ENCODE measurements at regions not wholly inside any gene's neighbourhood (a gene's known extent, or its start where the extent isn't known, plus 50 kb on each side); places are given as distances from the start of the nearest gene placed in this dataset.
"Not testable (repeated sequence)": the region's sequence is repeated elsewhere in the genome, so short reads cannot be mapped to it uniquely, and the experiment has no call there.

DNA sequence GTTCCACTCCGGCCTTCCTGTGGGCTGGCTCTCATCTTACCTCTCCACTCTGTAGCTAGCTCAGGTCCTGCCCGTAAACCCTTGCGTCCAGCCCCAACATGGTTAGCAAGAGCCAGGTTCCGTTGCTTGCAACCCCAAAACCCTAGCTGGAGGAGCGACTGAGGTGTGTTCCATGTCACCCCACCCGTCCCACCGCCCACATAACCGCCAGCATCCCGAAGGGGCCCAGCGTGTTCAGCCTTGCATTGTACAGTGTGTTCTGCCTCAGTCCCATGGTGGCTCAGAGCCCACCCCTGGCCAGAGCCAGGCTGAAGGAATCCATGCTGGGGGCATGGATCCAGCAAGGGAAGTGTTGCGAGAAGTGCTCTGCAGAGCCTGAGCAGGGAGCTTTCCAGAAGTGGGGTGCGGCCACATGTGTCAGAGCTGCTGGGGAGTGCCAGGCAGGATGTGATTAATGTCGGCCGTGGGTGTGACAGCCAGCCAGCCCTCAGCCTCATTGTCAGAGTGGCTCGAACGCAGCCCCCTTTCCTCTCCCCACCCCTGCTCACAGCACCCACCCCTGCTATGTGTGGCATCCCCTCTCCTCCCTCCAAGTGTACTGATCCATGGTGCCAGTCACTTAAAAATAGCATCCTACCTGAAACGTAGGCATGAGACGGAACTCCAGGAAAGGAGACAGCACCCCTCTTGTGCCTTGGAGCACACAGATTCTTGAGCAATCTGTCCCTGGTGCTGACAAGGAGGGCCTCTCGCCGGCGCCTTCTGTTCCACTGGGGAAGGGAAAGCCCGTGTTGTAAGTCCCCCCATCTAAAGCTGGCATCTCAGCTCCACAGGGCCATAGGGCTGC lies 158.9 kb downstream of the OR4M2 start:
- not testable (repeated sequence) for H4K20me1 ChIP-seq (replicated peaks; ENCODE audit: control insufficient read depth, extremely low read depth, insufficient read depth, low read length)

DNA sequence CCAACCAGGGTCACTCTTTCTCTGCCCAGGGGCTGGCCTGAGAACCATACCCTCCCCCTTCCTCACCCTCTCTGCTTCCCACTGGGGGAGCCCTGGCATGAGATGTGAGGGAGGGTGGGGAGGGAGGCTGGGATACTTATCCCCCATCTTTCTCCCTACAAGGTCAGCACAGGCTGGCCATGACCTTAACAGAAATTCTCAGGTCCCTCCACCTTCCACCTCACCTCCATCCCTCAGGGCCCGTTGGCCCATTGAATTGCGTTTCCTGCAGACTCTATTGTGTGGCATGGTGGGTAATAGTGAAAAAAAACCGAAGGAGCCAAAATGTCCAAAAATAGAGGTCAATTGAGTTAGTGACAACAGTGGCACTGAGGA lies 159.5 kb downstream of the OR4M2 start:
- POLR2A ChIA-PET, result no interaction called here
- H3K9me3 ChIP-seq (replicated peaks; ENCODE audit: control insufficient read depth, insufficient read depth, low read length), result peaks cover 24% of the 10 kb centered on the region
- intact Hi-C loops (cut with micrococcal nuclease) (no loop called here), dilution Hi-C loops (cut with MboI; ENCODE audit: extremely low pct_ligation_motif_present, low sequenced_read_pairs) (no loop called here)
- DNase-seq (ENCODE audit: low read depth, low spot score), result no peak
- no peaks in the 10 kb centered on the region for H3K4me1 ChIP-seq (ENCODE audit: control insufficient read depth, extremely low read depth, insufficient read depth, low read length)
- H3K4me3 ChIP-seq (replicated peaks in 1 of 3; ENCODE audit: insufficient read depth in 1 of 3, low read depth in 1 of 3, low read length in 3 of 3), result no peak overlapping the region
- H3K36me3 ChIP-seq (ENCODE audit: control insufficient read depth in 2 of 2, extremely low read depth in 1 of 2, insufficient read depth in 2 of 2, low read length in 2 of 2), result no peaks in the 10 kb centered on the region
- CTCF ChIA-PET, result no interaction called here
- H2AFZ ChIP-seq (ENCODE audit: low read depth, low read length), result no peak overlapping the region
- no peak overlapping the region for H3K4me2 ChIP-seq (ENCODE audit: insufficient read depth, low read length)
- no peak for FAIRE-seq
- TF ChIP-seq, protein P1, sequence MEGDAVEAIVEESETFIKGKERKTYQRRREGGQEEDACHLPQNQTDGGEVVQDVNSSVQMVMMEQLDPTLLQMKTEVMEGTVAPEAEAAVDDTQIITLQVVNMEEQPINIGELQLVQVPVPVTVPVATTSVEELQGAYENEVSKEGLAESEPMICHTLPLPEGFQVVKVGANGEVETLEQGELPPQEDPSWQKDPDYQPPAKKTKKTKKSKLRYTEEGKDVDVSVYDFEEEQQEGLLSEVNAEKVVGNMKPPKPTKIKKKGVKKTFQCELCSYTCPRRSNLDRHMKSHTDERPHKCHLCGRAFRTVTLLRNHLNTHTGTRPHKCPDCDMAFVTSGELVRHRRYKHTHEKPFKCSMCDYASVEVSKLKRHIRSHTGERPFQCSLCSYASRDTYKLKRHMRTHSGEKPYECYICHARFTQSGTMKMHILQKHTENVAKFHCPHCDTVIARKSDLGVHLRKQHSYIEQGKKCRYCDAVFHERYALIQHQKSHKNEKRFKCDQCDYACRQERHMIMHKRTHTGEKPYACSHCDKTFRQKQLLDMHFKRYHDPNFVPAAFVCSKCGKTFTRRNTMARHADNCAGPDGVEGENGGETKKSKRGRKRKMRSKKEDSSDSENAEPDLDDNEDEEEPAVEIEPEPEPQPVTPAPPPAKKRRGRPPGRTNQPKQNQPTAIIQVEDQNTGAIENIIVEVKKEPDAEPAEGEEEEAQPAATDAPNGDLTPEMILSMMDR (IDR thresholded peaks at IDR 0.05; ENCODE audit: extremely low read depth in 1 of 2, insufficient read depth in 1 of 2, low read depth in 1 of 2, low read length in 2 of 2), result no peak
- TF ChIP-seq JUN (IDR thresholded peaks at IDR 0.05; ENCODE audit: borderline replicate concordance, insufficient read depth, insufficient read length, low read depth) (no peak), POLR2A (IDR thresholded peaks at IDR 0.05; ENCODE audit: low read depth, low read length) (no peak), EZH2 (IDR thresholded peaks at IDR 0.05; ENCODE audit: borderline replicate concordance, low read depth, low read length, severe bottlenecking) (no peak), MYC (IDR thresholded peaks at IDR 0.05; ENCODE audit: low read depth, low read length) (no peak), FOS (IDR thresholded peaks at IDR 0.05; ENCODE audit: borderline replicate concordance, insufficient read depth, low read length) (no peak), GATA2 (IDR thresholded peaks at IDR 0.05; ENCODE audit: insufficient read depth, insufficient read length, low read depth, low read length) (no peak)
- H3K27me3 ChIP-seq (ENCODE audit: control insufficient read depth in 2 of 2, insufficient read depth in 2 of 2, low read length in 2 of 2), result no peaks in the 10 kb centered on the region
- H3K9me1 ChIP-seq (replicated peaks; ENCODE audit: control insufficient read depth, extremely low read depth, insufficient read depth, low read length), result no peaks in the 10 kb centered on the region
- H3K27ac ChIP-seq (ENCODE audit: insufficient read depth, low read depth, low read length), result no peak overlapping the region
- no peak overlapping the region for H3K9ac ChIP-seq (replicated peaks; ENCODE audit: extremely low read depth, insufficient read depth, low read length)
- H3K79me2 ChIP-seq (ENCODE audit: control insufficient read depth, insufficient read depth, low read length), result no peaks in the 10 kb centered on the region
- H4K20me1 ChIP-seq (replicated peaks; ENCODE audit: control insufficient read depth, extremely low read depth, insufficient read depth, low read length), result no peaks in the 10 kb centered on the region
- no TSS peak for BruUV-seq (replicated peaks)

More for the DNA sequence above, 158.9 kb downstream of the OR4M2 start:
- peaks cover 25% of the 10 kb centered on the region for H3K9me3 ChIP-seq (replicated peaks; ENCODE audit: control insufficient read depth, insufficient read depth, low read length)
- BruUV-seq (replicated peaks); H3K9me1 ChIP-seq (replicated peaks; ENCODE audit: control insufficient read depth, extremely low read depth, insufficient read depth, low read length); POLR2A ChIA-PET; H3K9ac ChIP-seq (replicated peaks; ENCODE audit: extremely low read depth, insufficient read depth, low read length); FAIRE-seq; H2AFZ ChIP-seq (ENCODE audit: low read depth, low read length); H3K27me3 ChIP-seq (ENCODE audit: control insufficient read depth in 2 of 2, insufficient read depth in 2 of 2, low read length in 2 of 2); H3K4me1 ChIP-seq (ENCODE audit: control insufficient read depth, extremely low read depth, insufficient read depth, low read length); H3K4me2 ChIP-seq (ENCODE audit: insufficient read depth, low read length); CTCF ChIA-PET; H3K27ac ChIP-seq (ENCODE audit: insufficient read depth, low read depth, low read length); H3K36me3 ChIP-seq (ENCODE audit: control insufficient read depth in 2 of 2, extremely low read depth in 1 of 2, insufficient read depth in 2 of 2, low read length in 2 of 2); DNase-seq (ENCODE audit: low read depth, low spot score); dilution Hi-C loops (cut with MboI; ENCODE audit: extremely low pct_ligation_motif_present, low sequenced_read_pairs); H3K4me3 ChIP-seq (replicated peaks in 1 of 3; ENCODE audit: insufficient read depth in 1 of 3, low read depth in 1 of 3, low read length in 3 of 3); H3K79me2 ChIP-seq (ENCODE audit: control insufficient read depth, insufficient read depth, low read length); intact Hi-C loops (cut with micrococcal nuclease): not testable (repeated sequence)
